ENCODE measurements at regions not wholly inside any gene's neighbourhood (a gene's known extent, or its start where the extent isn't known, plus 50 kb on each side); places are given as distances from the start of the nearest gene placed in this dataset.

DNA sequence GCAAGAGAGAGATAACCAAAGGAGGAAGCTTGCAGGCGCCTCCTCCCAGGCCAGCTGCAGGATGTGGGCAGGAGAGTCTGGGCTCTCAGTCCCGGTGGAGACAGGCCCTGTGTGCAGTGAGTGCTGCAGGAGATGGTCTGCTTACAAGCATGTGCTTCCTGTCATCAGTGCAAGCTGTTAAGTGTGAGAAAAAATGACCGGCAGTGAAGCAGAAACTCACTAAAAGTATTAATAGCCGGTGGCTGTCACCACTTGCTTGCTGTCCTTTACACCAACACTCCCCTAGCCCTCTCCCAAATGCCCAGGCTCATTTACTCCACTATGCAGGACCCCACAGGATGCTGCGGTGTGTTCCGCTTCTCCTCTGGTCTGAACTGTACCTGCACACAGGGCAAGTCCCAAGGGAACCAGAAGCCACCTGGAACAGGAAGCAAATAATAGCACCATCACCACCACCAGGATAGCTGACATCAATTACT is 435.6 kb upstream of the HS6ST1 start:
- H3K36me3 ChIP-seq (ENCODE audit: control insufficient read depth, insufficient read depth, low read length): no peaks in the 10 kb centered on the region
- H3K27me3 ChIP-seq (ENCODE audit: control insufficient read depth, insufficient read depth, low read length, poor library complexity, severe bottlenecking): no peaks in the 10 kb centered on the region
- no peak overlapping the region for H3K27ac ChIP-seq (ENCODE audit: insufficient read depth, low read depth, low read length, poor library complexity, severe bottlenecking)
- WGBS, 2 experiments: 88 to 89% methylated on average over 6 of the region's 6 CpGs
- no peak overlapping the region for H3K4me3 ChIP-seq (ENCODE audit: insufficient read depth, low read depth, low read length)
- no peaks in the 10 kb centered on the region for H3K9me3 ChIP-seq (ENCODE audit: control insufficient read depth, low read length)
- H3K4me1 ChIP-seq (ENCODE audit: control insufficient read depth, insufficient read depth, low read length): no peaks in the 10 kb centered on the region

GRCh38 chr2:128755695-128756364 is 437.2 kb upstream of the HS6ST1 start:
- 83 to 85% methylated on average over 15 of the region's 15 CpGs for WGBS, 2 experiments

DNA sequence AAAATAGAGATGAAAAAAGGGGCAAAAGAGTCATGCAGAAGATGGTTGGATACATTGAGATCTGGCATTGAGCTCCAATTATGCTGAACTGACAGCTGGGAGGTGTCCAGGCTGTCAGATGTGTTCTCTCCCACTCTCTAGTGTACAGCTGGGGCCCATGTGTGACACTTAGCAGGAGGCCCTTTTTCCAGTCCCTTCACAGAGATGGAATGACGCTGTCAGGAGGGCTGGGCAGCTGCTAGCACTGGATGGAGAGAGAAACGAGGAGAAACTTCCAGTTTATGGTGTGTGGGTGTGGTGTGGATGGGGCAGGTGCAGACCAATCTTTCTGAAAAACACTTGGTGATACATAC is 437.7 kb upstream of the HS6ST1 start:
- 89 to 96% methylated on average over 2 of the region's 2 CpGs for WGBS, 2 experiments
- no peaks in the 10 kb centered on the region for H3K9me3 ChIP-seq (ENCODE audit: control insufficient read depth, low read length)
- H3K27ac ChIP-seq (ENCODE audit: insufficient read depth, low read depth, low read length, poor library complexity, severe bottlenecking): no peak overlapping the region
- H3K4me3 ChIP-seq (ENCODE audit: insufficient read depth, low read depth, low read length): no peak overlapping the region
- no peaks in the 10 kb centered on the region for H3K36me3 ChIP-seq (ENCODE audit: control insufficient read depth, insufficient read depth, low read length)
- H3K4me1 ChIP-seq (ENCODE audit: control insufficient read depth, insufficient read depth, low read length): no peaks in the 10 kb centered on the region
- no peaks in the 10 kb centered on the region for H3K27me3 ChIP-seq (ENCODE audit: control insufficient read depth, insufficient read depth, low read length, poor library complexity, severe bottlenecking)

More at GRCh38 chr2:128755695-128756364, 437.2 kb upstream of the HS6ST1 start:
- Histone ChIP-seq H3K9me3 (ENCODE audit: control insufficient read depth, low read length) (no peaks in the 10 kb centered on the region), H3K36me3 (ENCODE audit: control insufficient read depth, insufficient read depth, low read length) (no peaks in the 10 kb centered on the region), H3K4me3 (ENCODE audit: insufficient read depth, low read depth, low read length) (no peak overlapping the region), H3K27me3 (ENCODE audit: control insufficient read depth, insufficient read depth, low read length, poor library complexity, severe bottlenecking) (no peaks in the 10 kb centered on the region), H3K4me1 (ENCODE audit: control insufficient read depth, insufficient read depth, low read length) (no peaks in the 10 kb centered on the region), H3K27ac (ENCODE audit: insufficient read depth, low read depth, low read length, poor library complexity, severe bottlenecking) (no peak overlapping the region)

- H3K36me3 ChIP-seq (ENCODE audit: control insufficient read depth, insufficient read depth, low read length): no peaks in the 10 kb centered on the region
- no peak overlapping the region for H3K27ac ChIP-seq (ENCODE audit: insufficient read depth, low read depth, low read length, poor library complexity, severe bottlenecking)
- 70 to 81% methylated on average over 6 of the region's 6 CpGs for WGBS, 2 experiments
- H3K4me1 ChIP-seq (ENCODE audit: control insufficient read depth, insufficient read depth, low read length): no peaks in the 10 kb centered on the region
- H3K27me3 ChIP-seq (ENCODE audit: control insufficient read depth, insufficient read depth, low read length, poor library complexity, severe bottlenecking): no peaks in the 10 kb centered on the region
- H3K4me3 ChIP-seq (ENCODE audit: insufficient read depth, low read depth, low read length): no peak overlapping the region
- no peaks in the 10 kb centered on the region for H3K9me3 ChIP-seq (ENCODE audit: control insufficient read depth, low read length)
These were observed 447.1 kb upstream of the HS6ST1 start for GRCh38 chr2:128765811-128766210.

DNA sequence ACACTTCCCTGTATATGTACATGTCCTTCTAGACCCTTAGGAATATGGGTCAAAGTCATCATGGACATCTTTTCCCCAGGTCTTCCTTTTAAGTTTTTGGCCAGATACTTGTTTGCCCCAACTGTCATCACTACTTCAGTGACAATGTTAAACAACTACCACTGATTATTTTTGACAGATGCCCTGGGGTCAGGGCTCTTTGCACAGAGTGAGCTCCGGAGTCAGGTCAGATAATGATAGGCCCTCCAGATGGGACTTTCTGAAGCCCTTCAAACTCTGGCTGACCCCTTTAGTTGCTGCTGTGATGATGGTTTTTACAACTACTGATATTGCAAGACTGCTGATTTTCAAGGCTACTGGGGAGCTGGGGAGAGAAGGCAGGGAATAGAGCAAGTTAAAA is 449.4 kb upstream of the HS6ST1 start:
- Histone ChIP-seq H3K4me3 (ENCODE audit: insufficient read depth, low read depth, low read length) (no peak overlapping the region), H3K36me3 (ENCODE audit: control insufficient read depth, insufficient read depth, low read length) (no peaks in the 10 kb centered on the region), H3K27ac (ENCODE audit: insufficient read depth, low read depth, low read length, poor library complexity, severe bottlenecking) (no peak overlapping the region), H3K4me1 (ENCODE audit: control insufficient read depth, insufficient read depth, low read length) (no peaks in the 10 kb centered on the region), H3K27me3 (ENCODE audit: control insufficient read depth, insufficient read depth, low read length, poor library complexity, severe bottlenecking) (no peaks in the 10 kb centered on the region), H3K9me3 (ENCODE audit: control insufficient read depth, low read length) (no peaks in the 10 kb centered on the region)
- WGBS, 2 experiments: 90 to 95% methylated on average over 1 of the region's 1 CpG

DNA sequence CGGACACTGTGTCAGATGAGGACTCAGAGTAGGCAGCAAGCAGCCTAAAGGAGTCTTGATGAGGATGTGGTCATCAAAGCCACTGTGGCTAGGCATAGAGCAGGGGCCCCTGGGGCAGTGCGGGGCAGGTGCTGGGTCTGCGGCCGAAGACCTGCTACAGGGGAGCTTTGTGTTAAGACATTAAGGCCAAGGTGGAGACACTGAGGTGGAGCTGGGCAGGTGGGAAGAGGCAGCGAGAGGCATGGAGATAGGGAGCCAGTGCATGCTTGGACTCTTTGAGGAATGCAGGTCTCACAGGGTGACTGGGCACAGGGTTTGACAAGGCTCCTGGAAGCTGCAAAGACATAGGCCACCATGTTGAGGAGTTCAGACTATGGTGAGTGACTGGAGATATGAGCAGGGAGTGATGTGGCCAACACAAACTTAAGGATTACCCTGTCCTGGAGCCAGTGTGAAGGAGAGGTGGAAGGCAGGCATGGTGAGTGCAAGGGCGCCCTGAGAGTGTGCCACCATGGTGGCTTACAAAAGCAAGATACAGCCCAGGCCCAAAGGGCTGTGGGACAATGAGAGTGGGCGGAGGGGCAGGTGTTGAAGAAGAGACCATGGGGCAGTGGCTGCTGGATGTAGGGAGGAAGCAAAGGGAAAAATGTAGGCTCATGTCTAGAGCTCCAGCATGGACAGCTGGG is 450.9 kb upstream of the HS6ST1 start:
- no peak overlapping the region for H3K27ac ChIP-seq (ENCODE audit: insufficient read depth, low read depth, low read length, poor library complexity, severe bottlenecking)
- H3K4me1 ChIP-seq (ENCODE audit: control insufficient read depth, insufficient read depth, low read length): no peaks in the 10 kb centered on the region
- H3K36me3 ChIP-seq (ENCODE audit: control insufficient read depth, insufficient read depth, low read length): no peaks in the 10 kb centered on the region
- no peak overlapping the region for H3K4me3 ChIP-seq (ENCODE audit: insufficient read depth, low read depth, low read length)
- H3K9me3 ChIP-seq (ENCODE audit: control insufficient read depth, low read length): no peaks in the 10 kb centered on the region
- WGBS, 2 experiments: 95 to 96% methylated on average over 7 of the region's 7 CpGs
- no peaks in the 10 kb centered on the region for H3K27me3 ChIP-seq (ENCODE audit: control insufficient read depth, insufficient read depth, low read length, poor library complexity, severe bottlenecking)

DNA sequence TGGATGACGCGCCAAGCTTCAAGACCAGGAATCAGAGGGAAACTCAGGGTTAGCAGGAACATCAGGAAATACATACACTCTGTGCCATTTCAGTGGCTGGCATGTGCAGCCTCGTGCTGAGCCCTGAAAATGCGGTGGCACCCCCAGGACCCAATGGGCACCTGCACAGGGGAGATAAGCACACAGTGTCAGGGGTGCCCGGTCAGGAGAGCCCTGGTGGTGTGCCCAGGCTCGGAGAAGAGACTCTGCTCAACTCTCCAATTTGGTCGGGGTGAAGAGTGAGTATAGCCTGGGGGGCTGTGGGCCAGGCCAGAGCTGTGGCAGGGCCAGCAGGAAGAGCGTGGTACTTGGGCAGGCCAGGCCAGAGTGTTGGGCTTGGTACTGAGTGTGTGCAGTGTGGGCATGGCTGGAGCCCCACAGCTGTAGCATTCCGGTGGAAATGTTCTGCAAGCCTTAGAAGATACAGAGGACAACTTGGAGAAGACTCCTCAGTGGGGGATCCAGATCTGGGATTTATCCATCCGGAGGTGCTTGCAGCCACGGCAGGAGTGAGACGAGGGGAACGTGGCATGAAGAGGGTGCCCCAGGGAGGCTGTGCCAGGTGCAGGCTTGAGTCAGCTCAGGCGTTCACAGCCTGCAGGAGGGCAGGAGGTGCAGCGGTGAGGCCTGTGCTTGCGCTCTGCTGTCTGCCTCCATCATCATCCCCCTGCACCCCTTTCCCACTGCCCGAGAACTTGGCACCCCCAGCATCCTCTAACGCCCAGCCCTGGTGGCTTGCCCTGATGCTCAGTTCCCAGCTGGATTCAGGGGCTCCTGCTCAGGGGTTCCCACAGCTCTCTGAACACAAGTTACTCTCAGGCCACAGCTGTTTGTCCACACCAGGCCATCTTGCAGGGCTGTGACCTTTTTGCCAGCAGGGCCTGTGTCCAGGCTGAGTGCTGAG is 451.7 kb upstream of the HS6ST1 start:
- no peaks in the 10 kb centered on the region for H3K27me3 ChIP-seq (ENCODE audit: control insufficient read depth, insufficient read depth, low read length, poor library complexity, severe bottlenecking)
- no peaks in the 10 kb centered on the region for H3K36me3 ChIP-seq (ENCODE audit: control insufficient read depth, insufficient read depth, low read length)
- H3K27ac ChIP-seq (ENCODE audit: insufficient read depth, low read depth, low read length, poor library complexity, severe bottlenecking): no peak overlapping the region
- no peak overlapping the region for H3K4me3 ChIP-seq (ENCODE audit: insufficient read depth, low read depth, low read length)
- H3K9me3 ChIP-seq (ENCODE audit: control insufficient read depth, low read length): no peaks in the 10 kb centered on the region
- 93 to 94% methylated on average over 18 of the region's 18 CpGs for WGBS, 2 experiments
- H3K4me1 ChIP-seq (ENCODE audit: control insufficient read depth, insufficient read depth, low read length): no peaks in the 10 kb centered on the region

DNA sequence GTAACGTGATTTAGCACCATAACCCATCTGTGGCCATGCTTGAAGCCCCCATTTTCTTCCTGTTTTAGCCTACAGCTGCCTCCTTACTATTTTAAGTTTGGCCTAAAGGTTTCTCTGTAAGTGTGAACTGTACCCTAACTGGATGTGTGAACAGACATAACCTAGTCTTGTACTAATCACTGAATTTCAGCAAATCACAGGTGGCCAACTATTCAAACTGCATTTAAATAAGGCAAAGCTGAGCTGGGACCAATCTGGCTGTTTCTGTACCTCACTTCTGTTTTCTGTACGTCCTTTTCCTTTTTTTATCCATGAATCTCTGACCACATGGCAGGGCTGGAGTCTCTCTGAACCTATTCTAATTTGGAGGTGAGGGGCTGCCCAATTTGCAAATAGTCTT is 452.7 kb upstream of the HS6ST1 start:
- Histone ChIP-seq H3K4me1 (ENCODE audit: control insufficient read depth, insufficient read depth, low read length) (no peaks in the 10 kb centered on the region), H3K27me3 (ENCODE audit: control insufficient read depth, insufficient read depth, low read length, poor library complexity, severe bottlenecking) (no peaks in the 10 kb centered on the region), H3K4me3 (ENCODE audit: insufficient read depth, low read depth, low read length) (no peak overlapping the region), H3K27ac (ENCODE audit: insufficient read depth, low read depth, low read length, poor library complexity, severe bottlenecking) (no peak overlapping the region), H3K36me3 (ENCODE audit: control insufficient read depth, insufficient read depth, low read length) (no peaks in the 10 kb centered on the region), H3K9me3 (ENCODE audit: control insufficient read depth, low read length) (no peaks in the 10 kb centered on the region)
- WGBS, 2 experiments: 76 to 83% methylated on average over 2 of the region's 2 CpGs

- WGBS, 2 experiments: 91 to 93% methylated on average over 4 of the region's 4 CpGs
- no peak overlapping the region for H3K27ac ChIP-seq (ENCODE audit: insufficient read depth, low read depth, low read length, poor library complexity, severe bottlenecking)
- H3K4me1 ChIP-seq (ENCODE audit: control insufficient read depth, insufficient read depth, low read length): peaks cover 3% of the 10 kb centered on the region
- H3K9me3 ChIP-seq (ENCODE audit: control insufficient read depth, low read length): no peaks in the 10 kb centered on the region
- no peak overlapping the region for H3K4me3 ChIP-seq (ENCODE audit: insufficient read depth, low read depth, low read length)
- no peaks in the 10 kb centered on the region for H3K36me3 ChIP-seq (ENCODE audit: control insufficient read depth, insufficient read depth, low read length)
- H3K27me3 ChIP-seq (ENCODE audit: control insufficient read depth, insufficient read depth, low read length, poor library complexity, severe bottlenecking): no peaks in the 10 kb centered on the region
These were observed 454.0 kb upstream of the HS6ST1 start for GRCh38 chr2:128772671-128773070.
